Epithelial cell of esophagus (primary cell): ENCODE measurements at regions not wholly inside any gene's neighbourhood (a gene's known extent, or its start where the extent isn't known, plus 50 kb on each side); places are given as distances from the start of the nearest gene placed in this dataset.
A peak's percentile ranks its signal among the peaks of the same experiment; 100 is the strongest.

Experiments
- DNase-seq: peaks from one replicate; pipeline ENCODE4 v3.0.0; 2010; ENCODE audit warnings: low read depth
- H3K4me3 ChIP-seq: 2 replicates; pipeline ENCODE4 v1.5.1; 2011; ENCODE audit warnings: mild to moderate bottlenecking, low read length, control low read depth
- CTCF ChIP-seq: IDR thresholded peaks from 2 replicates; pipeline ENCODE4 v1.5.1; 2011; ENCODE audit warnings: low read depth, mild to moderate bottlenecking, low read length, control low read depth, inconsistent platforms; ENCODE audit not compliant: insufficient read depth; ENCODE audit errors: missing control alignments

GRCh38 chr10:84822931-84823630, 494.7 kb downstream of the CCSER2 start:
- no peak overlapping the region for H3K4me3 ChIP-seq
- DNase-seq = no peak
- no peak for TF ChIP-seq CTCF

GRCh38 chr10:84824525-84824924, 496.1 kb downstream of the CCSER2 start:
- no peak overlapping the region for H3K4me3 ChIP-seq
- no peak for DNase-seq
- no peak for TF ChIP-seq CTCF

GRCh38 chr10:84825330-84825729, 496.9 kb downstream of the CCSER2 start:
- DNase-seq = peak; percentile 54
- H3K4me3 ChIP-seq = no peak overlapping the region
- no peak for TF ChIP-seq CTCF

GRCh38 chr10:84826704-84827103, 498.3 kb downstream of the CCSER2 start:
- no peak for TF ChIP-seq CTCF

GRCh38 chr10:84829131-84829530, 500.7 kb downstream of the CCSER2 start:
- no peak for TF ChIP-seq CTCF
- no peak overlapping the region for H3K4me3 ChIP-seq
- DNase-seq = no peak

More at GRCh38 chr10:84826704-84827103, 498.3 kb downstream of the CCSER2 start:
- no peak overlapping the region for H3K4me3 ChIP-seq
- no peak for DNase-seq

- TF ChIP-seq CTCF = no peak
- no peak for DNase-seq
- no peak overlapping the region for H3K4me3 ChIP-seq
Measured at GRCh38 chr10:84837041-84837812, 508.8 kb downstream of the CCSER2 start.
